ENCODE measurements at regions not wholly inside any gene's neighbourhood (a gene's known extent, or its start where the extent isn't known, plus 50 kb on each side); places are given as distances from the start of the nearest gene placed in this dataset.
"Not testable (repeated sequence)": the region's sequence is repeated elsewhere in the genome, so short reads cannot be mapped to it uniquely, and the experiment has no call there.

GRCh38 chr2:52402128-52402527 is 1365.5 kb upstream of the CHAC2 start:
- DNase-seq (ENCODE audit: low read depth) = no peak

- no peak for DNase-seq (ENCODE audit: low read depth)
Measured at GRCh38 chr2:52396836-52397235, 1364.9 kb upstream of the NRXN1 start.

- no peak for DNase-seq (ENCODE audit: low read depth)
Measured at GRCh38 chr2:52395912-52396311, 1364.0 kb upstream of the NRXN1 start.

- DNase-seq (ENCODE audit: low read depth) = no peak
Measured at GRCh38 chr2:52391621-52392020, 1359.7 kb upstream of the NRXN1 start.

GRCh38 chr2:52390651-52391050 is 1358.7 kb upstream of the NRXN1 start:
- no peak for DNase-seq (ENCODE audit: low read depth)

GRCh38 chr2:52387937-52388590 is 1356.1 kb upstream of the NRXN1 start:
- DNase-seq (ENCODE audit: low read depth) = no peak

- no peak for DNase-seq (ENCODE audit: low read depth)
Measured at GRCh38 chr2:52386433-52387030, 1354.6 kb upstream of the NRXN1 start.

- DNase-seq (ENCODE audit: low read depth) = no peak
Measured at GRCh38 chr2:52383541-52383940, 1351.6 kb upstream of the NRXN1 start.

- DNase-seq (ENCODE audit: low read depth) = no peak
Measured at GRCh38 chr2:52369178-52369577, 1337.2 kb upstream of the NRXN1 start.

- DNase-seq (ENCODE audit: low read depth) = no peak
Measured at GRCh38 chr2:52368141-52368540, 1336.2 kb upstream of the NRXN1 start.

- no peak for DNase-seq (ENCODE audit: low read depth)
Measured at GRCh38 chr2:52365946-52366345, 1334.0 kb upstream of the NRXN1 start.

GRCh38 chr2:52356556-52356955 is 1324.6 kb upstream of the NRXN1 start:
- DNase-seq (ENCODE audit: low read depth) = no peak

GRCh38 chr2:52347292-52347691 is 1315.4 kb upstream of the NRXN1 start:
- no peak for DNase-seq (ENCODE audit: low read depth)

- DNase-seq (ENCODE audit: low read depth) = no peak
Measured at GRCh38 chr2:52345676-52346075, 1313.7 kb upstream of the NRXN1 start.

GRCh38 chr2:52345082-52345481 is 1313.2 kb upstream of the NRXN1 start:
- no peak for DNase-seq (ENCODE audit: low read depth)

GRCh38 chr2:52343706-52344266 is 1311.9 kb upstream of the NRXN1 start:
- no peak for DNase-seq (ENCODE audit: low read depth)

- no peak for DNase-seq (ENCODE audit: low read depth)
Measured at GRCh38 chr2:52343010-52343409, 1311.1 kb upstream of the NRXN1 start.

GRCh38 chr2:52342458-52342857 is 1310.5 kb upstream of the NRXN1 start:
- DNase-seq (ENCODE audit: low read depth) = no peak

GRCh38 chr2:52341732-52342131 is 1309.8 kb upstream of the NRXN1 start:
- no peak for DNase-seq (ENCODE audit: low read depth)

- no peak for DNase-seq (ENCODE audit: low read depth)
Measured at GRCh38 chr2:52340171-52340570, 1308.2 kb upstream of the NRXN1 start.

- not testable (repeated sequence) for DNase-seq (ENCODE audit: low read depth)
Measured at GRCh38 chr2:52337786-52338185, 1305.9 kb upstream of the NRXN1 start.

GRCh38 chr2:52336951-52337350 is 1305.0 kb upstream of the NRXN1 start:
- no peak for DNase-seq (ENCODE audit: low read depth)

GRCh38 chr2:52335727-52336126 is 1303.8 kb upstream of the NRXN1 start:
- peak; percentile 41 for DNase-seq (ENCODE audit: low read depth)

GRCh38 chr2:52334185-52334584 is 1302.3 kb upstream of the NRXN1 start:
- no peak for DNase-seq (ENCODE audit: low read depth)
